ENCODE measurements at regions not wholly inside any gene's neighbourhood (a gene's known extent, or its start where the extent isn't known, plus 50 kb on each side); places are given as distances from the start of the nearest gene placed in this dataset.
A peak's percentile ranks its signal among the peaks of the same experiment; 100 is the strongest.

DNA sequence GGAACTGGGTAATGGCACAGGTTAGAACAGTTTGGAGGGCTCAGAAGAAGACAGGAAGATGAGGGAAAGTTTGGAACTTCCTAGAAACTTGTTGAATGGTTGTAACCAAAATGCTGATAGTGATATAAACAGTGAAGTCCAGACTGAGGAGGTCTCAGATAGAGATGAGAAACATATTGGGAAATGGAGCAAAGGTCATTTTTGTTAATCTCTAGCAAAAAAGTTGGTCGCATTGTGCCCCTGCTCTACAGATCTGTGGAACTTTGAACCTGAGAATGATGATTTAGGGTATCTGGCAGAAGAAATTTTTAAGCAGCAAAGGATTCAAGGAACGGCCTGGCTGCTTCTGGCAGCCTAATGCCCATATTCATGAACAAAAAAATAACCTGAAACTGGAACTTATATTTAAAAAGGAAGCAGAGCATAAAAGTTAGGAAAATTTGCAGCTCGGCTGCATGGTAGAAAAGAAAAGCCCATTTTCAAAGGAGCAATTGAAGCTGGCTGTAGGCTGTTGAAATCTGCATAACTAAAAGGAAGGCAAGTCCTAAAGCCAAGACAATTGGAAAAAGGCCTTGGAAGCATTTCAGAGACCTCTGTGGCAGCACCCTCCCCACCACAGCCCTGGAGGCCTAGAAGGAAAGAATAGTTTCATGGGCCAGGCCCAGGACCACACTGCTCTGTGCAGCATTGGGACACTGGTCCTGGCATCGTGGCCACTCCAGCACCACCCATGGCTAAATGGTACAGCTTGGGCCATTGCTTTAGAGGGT, 182.6 kb upstream of the CD96 start:
- no peaks in the 10 kb centered on the region for H3K9me3 Mint-ChIP-seq (ENCODE audit: low read depth)
- H3K27ac Mint-ChIP-seq, result no peak overlapping the region
- no peaks in the 10 kb centered on the region for H3K36me3 Mint-ChIP-seq
- no peak overlapping the region for H3K4me3 Mint-ChIP-seq
- H3K4me1 Mint-ChIP-seq (ENCODE audit: low read depth), result no peaks in the 10 kb centered on the region
- H3K27me3 Mint-ChIP-seq, result no peaks in the 10 kb centered on the region

DNA sequence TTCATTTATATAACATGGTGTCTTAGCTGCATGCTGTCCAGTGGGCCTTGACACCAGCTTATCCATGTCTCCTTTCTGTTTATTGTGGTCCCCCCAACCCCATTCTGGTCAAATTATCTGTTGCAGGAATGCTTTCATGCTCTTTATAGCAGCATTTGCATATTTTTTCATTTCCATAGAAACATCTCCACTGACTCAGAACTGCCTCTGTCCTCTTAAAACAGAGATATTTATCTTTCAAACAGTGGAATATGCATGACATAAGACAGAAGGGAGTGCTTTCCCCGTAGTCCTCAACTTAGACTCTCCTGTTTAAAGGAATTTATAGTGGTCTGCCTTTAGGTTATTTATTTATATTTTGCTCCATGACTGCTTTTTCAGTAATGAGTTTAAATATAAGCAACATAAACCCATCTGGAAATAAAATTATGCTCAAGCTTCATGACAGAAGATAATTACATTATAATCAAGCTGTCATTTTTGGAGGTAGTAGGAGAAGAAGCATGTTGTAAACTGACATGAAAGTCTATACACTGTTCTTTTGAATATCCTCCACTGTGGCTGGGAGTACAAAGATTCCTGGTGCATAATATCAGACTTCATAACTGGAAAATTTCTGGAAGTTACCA, 179.5 kb upstream of the CD96 start:
- Mint-ChIP-seq H3K27ac (no peak overlapping the region), H3K27me3 (no peaks in the 10 kb centered on the region), H3K4me1 (ENCODE audit: low read depth) (no peaks in the 10 kb centered on the region)

GRCh38 chr3:111366515-111366914, 175.5 kb upstream of the CD96 start:
- Mint-ChIP-seq H3K4me3 (no peak overlapping the region), H3K36me3 (peaks cover 16% of the 10 kb centered on the region), H3K9me3 (ENCODE audit: low read depth) (peaks cover 3% of the 10 kb centered on the region), H3K27me3 (no peaks in the 10 kb centered on the region), H3K27ac (no peak overlapping the region), H3K4me1 (ENCODE audit: low read depth) (no peaks in the 10 kb centered on the region)

More for the DNA sequence above, 179.5 kb upstream of the CD96 start:
- H3K4me3 Mint-ChIP-seq, result no peak overlapping the region
- no peaks in the 10 kb centered on the region for H3K9me3 Mint-ChIP-seq (ENCODE audit: low read depth)
- no peaks in the 10 kb centered on the region for H3K36me3 Mint-ChIP-seq

DNA sequence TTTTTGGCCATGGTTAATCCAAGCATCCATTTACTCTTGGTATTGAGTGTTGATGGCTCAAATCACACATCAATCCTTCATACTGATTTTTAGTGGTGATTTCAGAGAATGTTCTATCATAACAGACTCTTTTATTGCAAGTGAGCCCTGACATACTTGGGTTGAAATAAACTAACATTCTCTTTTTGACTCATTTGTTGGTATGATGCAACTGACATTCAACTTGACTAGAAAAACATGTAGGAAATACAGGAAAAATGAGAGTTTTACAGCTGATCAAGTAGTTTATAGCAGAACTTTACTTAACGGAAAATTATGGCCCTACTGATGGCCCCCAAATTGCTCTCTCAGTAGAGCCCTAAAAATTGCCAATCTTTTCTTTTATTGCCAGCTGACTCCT, 173.9 kb upstream of the CD96 start:
- H3K36me3 Mint-ChIP-seq, result peaks cover 22% of the 10 kb centered on the region
- H3K4me1 Mint-ChIP-seq (ENCODE audit: low read depth), result no peaks in the 10 kb centered on the region
- no peak overlapping the region for H3K27ac Mint-ChIP-seq
- H3K4me3 Mint-ChIP-seq, result no peak overlapping the region
- H3K27me3 Mint-ChIP-seq, result no peaks in the 10 kb centered on the region
- peaks cover 3% of the 10 kb centered on the region for H3K9me3 Mint-ChIP-seq (ENCODE audit: low read depth)

- Mint-ChIP-seq H3K4me3 (no peak overlapping the region), H3K9me3 (ENCODE audit: low read depth) (peaks cover 17% of the 10 kb centered on the region), H3K27me3 (no peaks in the 10 kb centered on the region), H3K36me3 (peaks cover 33% of the 10 kb centered on the region), H3K4me1 (ENCODE audit: low read depth) (no peaks in the 10 kb centered on the region), H3K27ac (no peak overlapping the region)
These were observed 172.0 kb upstream of the CD96 start for GRCh38 chr3:111369958-111370357.

DNA sequence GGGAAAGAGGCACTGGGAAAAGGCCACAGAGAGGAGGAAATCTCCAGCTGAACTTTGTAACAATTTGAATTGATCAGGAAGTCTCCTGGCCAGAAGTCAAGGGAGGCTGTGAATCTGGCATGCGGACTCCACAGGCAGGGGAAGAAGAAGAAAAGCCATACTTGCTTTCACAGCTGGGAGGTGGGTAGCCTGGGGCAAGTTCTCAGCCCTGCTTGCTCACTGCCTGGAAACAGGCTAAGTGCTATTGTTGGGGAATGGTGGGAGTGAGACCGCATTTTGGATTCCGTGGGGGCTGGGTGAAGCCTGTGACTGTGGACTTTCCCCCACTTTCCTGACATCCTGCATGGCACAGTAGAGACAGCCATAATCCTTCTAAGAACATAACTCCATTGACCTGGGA, 168.8 kb upstream of the CD96 start:
- Mint-ChIP-seq H3K27me3 (no peaks in the 10 kb centered on the region), H3K36me3 (peaks cover 39% of the 10 kb centered on the region), H3K9me3 (ENCODE audit: low read depth) (peaks cover 43% of the 10 kb centered on the region), H3K27ac (no peak overlapping the region), H3K4me3 (no peak overlapping the region), H3K4me1 (ENCODE audit: low read depth) (no peaks in the 10 kb centered on the region)

DNA sequence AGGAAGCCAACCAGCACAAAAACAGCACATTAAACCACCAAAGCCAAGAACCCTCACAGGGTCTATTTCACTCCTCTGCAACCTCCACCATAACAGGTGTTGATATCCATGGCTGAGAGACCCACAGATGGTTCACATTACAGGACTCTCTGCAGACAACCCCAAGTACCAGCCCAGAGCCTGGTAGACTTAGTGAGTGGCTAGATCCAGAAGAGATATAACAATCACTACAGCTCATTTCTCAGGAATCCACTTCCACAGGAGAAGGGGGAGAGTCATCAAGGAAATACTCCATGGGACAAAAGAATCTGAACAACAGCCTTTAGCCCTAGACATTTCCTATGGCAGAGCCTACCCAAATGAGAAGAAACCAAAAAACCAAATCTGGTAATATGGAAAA, 168.1 kb upstream of the CD96 start:
- H3K4me3 Mint-ChIP-seq, result no peak overlapping the region
- no peak overlapping the region for H3K27ac Mint-ChIP-seq
- H3K4me1 Mint-ChIP-seq (ENCODE audit: low read depth), result no peaks in the 10 kb centered on the region
- H3K9me3 Mint-ChIP-seq (ENCODE audit: low read depth), result peaks cover 43% of the 10 kb centered on the region
- H3K36me3 Mint-ChIP-seq, result peaks cover 37% of the 10 kb centered on the region
- no peaks in the 10 kb centered on the region for H3K27me3 Mint-ChIP-seq

- H3K4me1 Mint-ChIP-seq (ENCODE audit: low read depth), result peaks cover 3% of the 10 kb centered on the region
- peaks cover 6% of the 10 kb centered on the region for H3K9me3 Mint-ChIP-seq (ENCODE audit: low read depth)
- no peak overlapping the region for H3K4me3 Mint-ChIP-seq
- peaks cover 3% of the 10 kb centered on the region for H3K36me3 Mint-ChIP-seq
- H3K27ac Mint-ChIP-seq, result no peak overlapping the region
- no peaks in the 10 kb centered on the region for H3K27me3 Mint-ChIP-seq
These were observed 156.0 kb upstream of the CD96 start for GRCh38 chr3:111385971-111386495.

- H3K4me3 Mint-ChIP-seq, result no peak overlapping the region
- peaks cover 23% of the 10 kb centered on the region for H3K36me3 Mint-ChIP-seq
- H3K27me3 Mint-ChIP-seq, result no peaks in the 10 kb centered on the region
- H3K4me1 Mint-ChIP-seq (ENCODE audit: low read depth), result peaks cover 20% of the 10 kb centered on the region
- peak overlapping the region; percentile 72 for H3K27ac Mint-ChIP-seq
- peaks cover 25% of the 10 kb centered on the region for H3K9me3 Mint-ChIP-seq (ENCODE audit: low read depth)
These were observed 149.1 kb upstream of the CD96 start for GRCh38 chr3:111392894-111393398.

DNA sequence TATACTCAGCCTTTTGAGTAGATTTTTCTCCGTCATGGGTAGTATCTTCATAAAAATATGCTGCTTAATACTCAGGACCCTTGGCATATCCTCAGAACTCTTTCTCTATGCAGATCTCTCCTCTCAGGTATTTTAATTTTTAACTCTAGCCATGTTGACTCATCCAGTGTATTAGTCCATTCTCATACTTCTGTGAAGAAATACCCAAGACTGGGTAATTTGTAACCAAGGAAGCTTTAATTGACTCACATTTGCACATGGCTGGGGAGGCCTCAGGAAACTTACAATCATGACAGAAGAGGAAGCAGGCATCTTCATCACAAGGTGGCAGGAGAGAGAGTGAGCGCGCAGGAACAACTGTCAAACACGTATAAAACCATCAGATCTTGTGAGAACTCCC, 129.3 kb upstream of the CD96 start:
- Mint-ChIP-seq H3K9me3 (ENCODE audit: low read depth) (no peaks in the 10 kb centered on the region), H3K27me3 (no peaks in the 10 kb centered on the region), H3K4me1 (ENCODE audit: low read depth) (no peaks in the 10 kb centered on the region), H3K4me3 (no peak overlapping the region), H3K27ac (no peak overlapping the region), H3K36me3 (peaks cover 2% of the 10 kb centered on the region)

DNA sequence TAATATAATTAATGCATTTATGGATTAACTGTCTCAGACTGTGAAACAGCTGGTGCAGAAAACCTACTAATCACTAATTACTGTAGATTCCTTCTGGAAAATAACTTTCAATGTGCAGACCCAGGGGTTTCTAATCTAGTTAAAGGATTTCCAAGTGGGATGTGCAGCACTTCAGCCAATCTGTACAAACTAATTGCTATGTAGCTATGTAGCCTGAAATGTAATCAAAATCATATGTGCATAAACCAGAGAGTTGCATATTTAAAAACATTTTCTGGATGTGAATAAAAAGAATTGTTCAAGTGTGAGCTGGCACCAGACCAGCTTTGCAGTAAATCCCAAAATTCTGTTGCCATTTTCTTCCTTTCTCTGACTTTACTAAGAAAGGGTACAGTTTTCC, 127.5 kb upstream of the CD96 start:
- Mint-ChIP-seq H3K27me3 (peaks cover 8% of the 10 kb centered on the region), H3K4me1 (ENCODE audit: low read depth) (no peaks in the 10 kb centered on the region), H3K27ac (no peak overlapping the region), H3K9me3 (ENCODE audit: low read depth) (no peaks in the 10 kb centered on the region), H3K36me3 (peaks cover 4% of the 10 kb centered on the region), H3K4me3 (no peak overlapping the region)

DNA sequence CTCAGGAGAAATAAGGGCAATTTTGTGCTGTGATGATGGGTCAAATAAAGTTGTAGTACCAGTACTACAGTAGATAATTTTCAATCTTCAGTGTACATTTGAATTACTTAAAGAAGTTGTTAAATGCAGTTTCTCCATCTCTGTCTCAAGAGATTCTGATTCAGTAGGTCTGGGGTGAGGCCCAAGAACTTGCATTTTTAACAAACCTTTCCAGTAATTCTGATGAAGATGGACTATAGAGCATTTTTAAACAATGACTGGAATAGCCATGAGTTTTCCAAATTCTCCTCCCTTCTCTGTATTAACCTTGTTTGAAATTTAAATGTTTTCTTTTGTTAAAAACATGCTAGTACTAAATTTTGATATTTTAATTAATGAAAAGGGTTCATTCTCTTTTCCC, 127.0 kb upstream of the CD96 start:
- Mint-ChIP-seq H3K9me3 (ENCODE audit: low read depth) (no peaks in the 10 kb centered on the region), H3K27ac (no peak overlapping the region), H3K4me1 (ENCODE audit: low read depth) (no peaks in the 10 kb centered on the region), H3K36me3 (peaks cover 4% of the 10 kb centered on the region), H3K4me3 (no peak overlapping the region), H3K27me3 (peaks cover 8% of the 10 kb centered on the region)

- Mint-ChIP-seq H3K4me1 (ENCODE audit: low read depth) (no peaks in the 10 kb centered on the region), H3K9me3 (ENCODE audit: low read depth) (peaks cover 5% of the 10 kb centered on the region), H3K27me3 (peaks cover 8% of the 10 kb centered on the region), H3K4me3 (no peak overlapping the region), H3K36me3 (peaks cover 5% of the 10 kb centered on the region), H3K27ac (no peak overlapping the region)
These were observed 123.6 kb upstream of the CD96 start for GRCh38 chr3:111418391-111418790.

DNA sequence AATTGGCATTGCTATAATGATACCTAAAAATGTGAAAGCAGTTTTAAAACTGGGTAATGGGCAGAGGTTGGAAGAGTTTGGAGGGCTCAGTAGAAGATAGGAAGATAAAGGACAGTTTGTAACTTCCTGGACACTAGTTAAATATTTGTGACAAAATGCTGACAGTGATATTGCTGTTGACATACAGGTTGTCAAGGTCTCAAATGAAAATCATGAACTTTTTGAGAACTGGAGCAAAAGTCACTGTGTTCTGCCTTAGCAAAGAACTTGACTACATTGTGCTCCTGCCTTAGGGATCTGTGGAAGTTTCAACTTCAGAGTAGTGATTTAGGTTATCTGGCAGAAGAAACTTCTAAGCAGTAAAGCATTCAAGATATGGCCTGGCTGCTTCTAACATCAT, 113.7 kb upstream of the CD96 start:
- Mint-ChIP-seq H3K27ac (no peak overlapping the region), H3K36me3 (peaks cover 3% of the 10 kb centered on the region), H3K9me3 (ENCODE audit: low read depth) (peaks cover 6% of the 10 kb centered on the region), H3K27me3 (no peaks in the 10 kb centered on the region), H3K4me1 (ENCODE audit: low read depth) (no peaks in the 10 kb centered on the region), H3K4me3 (no peak overlapping the region)

GRCh38 chr3:111434941-111435622, 106.9 kb upstream of the CD96 start:
- no peaks in the 10 kb centered on the region for H3K36me3 Mint-ChIP-seq
- no peak overlapping the region for H3K4me3 Mint-ChIP-seq
- H3K4me1 Mint-ChIP-seq (ENCODE audit: low read depth), result no peaks in the 10 kb centered on the region
- H3K27ac Mint-ChIP-seq, result no peak overlapping the region
- peaks cover 8% of the 10 kb centered on the region for H3K9me3 Mint-ChIP-seq (ENCODE audit: low read depth)
- H3K27me3 Mint-ChIP-seq, result no peaks in the 10 kb centered on the region

All from activated naive CD8-positive, alpha-beta T cell (primary cell).